ENCODE measurements at regions not wholly inside any gene's neighbourhood (a gene's known extent, or its start where the extent isn't known, plus 50 kb on each side); places are given as distances from the start of the nearest gene placed in this dataset.

- ChIA-PET POLR2A (no interaction called here), RAD21 (ENCODE audit: unreplicated experiment) (no interaction called here), SMC1A (ENCODE audit: uncharacterized antibody, unreplicated experiment) (no interaction called here), CTCF (no interaction called here)
- H3K27ac ChIP-seq (ENCODE audit: control insufficient read depth, insufficient read depth), result no peak overlapping the region
- no peak overlapping the region for H2AFZ ChIP-seq (ENCODE audit: control insufficient read depth, low read depth, low read length)
- intact Hi-C loops (cut with micrococcal nuclease; ENCODE audit: unreplicated experiment) (no loop called here), in situ Hi-C loops (cut with MboI) (no loop called here)
- no peak overlapping the region for H3K4me2 ChIP-seq (ENCODE audit: control insufficient read depth, insufficient read depth)
- no peaks in the 10 kb centered on the region for H3K36me3 ChIP-seq (ENCODE audit: control insufficient read depth in 2 of 2, insufficient read depth in 2 of 2, low read length in 1 of 2)
- no peaks in the 10 kb centered on the region for H3K27me3 ChIP-seq (replicated peaks in 1 of 2; ENCODE audit: control insufficient read depth in 2 of 2, insufficient read depth in 2 of 2, low read length in 1 of 2)
- TF ChIP-seq FOXK2 (IDR thresholded peaks at IDR 0.05), result no peak
- no peak for TF ChIP-seq ZZZ3 (IDR thresholded peaks at IDR 0.05; ENCODE audit: control insufficient read depth, insufficient read length, low read depth)
- TF ChIP-seq FOS (IDR thresholded peaks at IDR 0.05; ENCODE audit: borderline replicate concordance, extremely low read depth, insufficient read length), result no peak
- TF ChIP-seq NFXL1 (IDR thresholded peaks at IDR 0.05; ENCODE audit: borderline replicate concordance), result no peak
- no peak for TF ChIP-seq ZBTB11 (CRISPR knock-in tag; IDR thresholded peaks at IDR 0.05)
- TF ChIP-seq HDAC6 (IDR thresholded peaks at IDR 0.05; ENCODE audit: unreplicated experiment), result no peak
- no peak for TF ChIP-seq CBFB (IDR thresholded peaks at IDR 0.05; ENCODE audit: low read depth)
- TF ChIP-seq ASH2L (IDR thresholded peaks at IDR 0.05; ENCODE audit: borderline replicate concordance, low read depth), result no peak
- no peaks in the 10 kb centered on the region for H4K20me1 ChIP-seq (ENCODE audit: control insufficient read depth, insufficient read depth)
- ATAC-seq (no peak), DNase-seq (ENCODE audit: low read depth, low spot score) (no peak), FAIRE-seq (no peak)
- H3K4me3 ChIP-seq, result no peak overlapping the region
- no TSS peak for BruUV-seq (replicated peaks)
- no peak overlapping the region for H3K9ac ChIP-seq (ENCODE audit: control insufficient read depth, insufficient read depth, low read length)
- no peaks in the 10 kb centered on the region for H3K79me2 ChIP-seq (ENCODE audit: control insufficient read depth, insufficient read depth, low read length)
- no peaks in the 10 kb centered on the region for H3K9me3 ChIP-seq (replicated peaks; ENCODE audit: control insufficient read depth, insufficient read depth, low read length)
- WGBS (ENCODE audit: insufficient coverage, insufficient replicate concordance, low lambda C conversion rate, missing lambda C conversion rate), result 0% methylated on average over 1 of the region's 1 CpG
- H3K4me1 ChIP-seq (ENCODE audit: control insufficient read depth, insufficient read depth, low read length), result no peaks in the 10 kb centered on the region
Measured at GRCh38 chr1:98121646-98122045, 200.8 kb upstream of the DPYD start.

All from GM12878 (cell line).